ENCODE measurements at regions not wholly inside any gene's neighbourhood (a gene's known extent, or its start where the extent isn't known, plus 50 kb on each side); places are given as distances from the start of the nearest gene placed in this dataset.

DNA sequence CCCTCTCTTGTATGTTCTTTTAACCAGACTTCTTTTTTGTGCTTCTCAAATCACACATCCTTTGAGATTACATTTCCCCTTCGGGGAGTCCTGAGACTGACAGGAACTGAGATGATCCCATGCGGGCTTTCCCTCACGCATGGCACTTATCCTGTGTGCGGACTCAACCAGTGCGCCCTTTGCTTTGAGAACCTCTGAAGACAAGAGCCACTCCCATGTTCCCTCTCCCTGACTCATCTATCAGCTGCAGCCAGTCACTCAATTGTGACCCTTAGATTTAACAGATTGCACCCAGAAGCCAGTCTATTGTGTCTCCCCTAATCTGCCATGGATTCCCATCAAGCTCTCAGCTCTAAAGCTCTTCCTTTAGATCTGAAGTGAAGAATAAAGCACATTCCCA is 353.9 kb upstream of the MEOX2 start:
- TF ChIP-seq, protein P1, sequence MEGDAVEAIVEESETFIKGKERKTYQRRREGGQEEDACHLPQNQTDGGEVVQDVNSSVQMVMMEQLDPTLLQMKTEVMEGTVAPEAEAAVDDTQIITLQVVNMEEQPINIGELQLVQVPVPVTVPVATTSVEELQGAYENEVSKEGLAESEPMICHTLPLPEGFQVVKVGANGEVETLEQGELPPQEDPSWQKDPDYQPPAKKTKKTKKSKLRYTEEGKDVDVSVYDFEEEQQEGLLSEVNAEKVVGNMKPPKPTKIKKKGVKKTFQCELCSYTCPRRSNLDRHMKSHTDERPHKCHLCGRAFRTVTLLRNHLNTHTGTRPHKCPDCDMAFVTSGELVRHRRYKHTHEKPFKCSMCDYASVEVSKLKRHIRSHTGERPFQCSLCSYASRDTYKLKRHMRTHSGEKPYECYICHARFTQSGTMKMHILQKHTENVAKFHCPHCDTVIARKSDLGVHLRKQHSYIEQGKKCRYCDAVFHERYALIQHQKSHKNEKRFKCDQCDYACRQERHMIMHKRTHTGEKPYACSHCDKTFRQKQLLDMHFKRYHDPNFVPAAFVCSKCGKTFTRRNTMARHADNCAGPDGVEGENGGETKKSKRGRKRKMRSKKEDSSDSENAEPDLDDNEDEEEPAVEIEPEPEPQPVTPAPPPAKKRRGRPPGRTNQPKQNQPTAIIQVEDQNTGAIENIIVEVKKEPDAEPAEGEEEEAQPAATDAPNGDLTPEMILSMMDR (IDR thresholded peaks at IDR 0.05), result no peak
- no peak for TF ChIP-seq POLR2A (IDR thresholded peaks at IDR 0.05)
- no peak for TF ChIP-seq EP300 (IDR thresholded peaks at IDR 0.05)
